ENCODE measurements at regions not wholly inside any gene's neighbourhood (a gene's known extent, or its start where the extent isn't known, plus 50 kb on each side); places are given as distances from the start of the nearest gene placed in this dataset.

GRCh38 chr3:181383201-181383600 lies 328.5 kb upstream of the SOX2 start:
- no peak overlapping the region for H3K27ac ChIP-seq
- H3K4me2 ChIP-seq (ENCODE audit: low read length): no peak overlapping the region
- no peaks in the 10 kb centered on the region for H3K9me3 ChIP-seq (ENCODE audit: control insufficient read depth, low read length)
- H3K36me3 ChIP-seq (ENCODE audit: control insufficient read depth, insufficient read depth, low read length): no peaks in the 10 kb centered on the region
- H2AFZ ChIP-seq: no peak overlapping the region
- no peaks in the 10 kb centered on the region for H3K27me3 ChIP-seq (ENCODE audit: control insufficient read depth, insufficient read depth, low read length)
- no peaks in the 10 kb centered on the region for H3K4me1 ChIP-seq
- TF ChIP-seq CTCF (IDR thresholded peaks at IDR 0.05): no peak
- no peak overlapping the region for H3K9ac ChIP-seq
- no peaks in the 10 kb centered on the region for H3K79me2 ChIP-seq
- H3K4me3 ChIP-seq (ENCODE audit: low read depth, low read length): no peak overlapping the region

- no peak overlapping the region for H3K9ac ChIP-seq
- H3K79me2 ChIP-seq: no peaks in the 10 kb centered on the region
- H3K27ac ChIP-seq: no peak overlapping the region
- no peaks in the 10 kb centered on the region for H3K9me3 ChIP-seq (ENCODE audit: control insufficient read depth, low read length)
- no peaks in the 10 kb centered on the region for H3K36me3 ChIP-seq (ENCODE audit: control insufficient read depth, insufficient read depth, low read length)
- no peaks in the 10 kb centered on the region for H3K4me1 ChIP-seq
- H2AFZ ChIP-seq: no peak overlapping the region
- no peak for TF ChIP-seq CTCF (IDR thresholded peaks at IDR 0.05)
- no peak overlapping the region for H3K4me3 ChIP-seq (ENCODE audit: low read depth, low read length)
- no peaks in the 10 kb centered on the region for H3K27me3 ChIP-seq (ENCODE audit: control insufficient read depth, insufficient read depth, low read length)
- H3K4me2 ChIP-seq (ENCODE audit: low read length): no peak overlapping the region
Measured at GRCh38 chr3:181382656-181383055, 329.1 kb upstream of the SOX2 start.

GRCh38 chr3:181379278-181379677 lies 332.4 kb upstream of the SOX2 start:
- Histone ChIP-seq H3K4me3 (ENCODE audit: low read depth, low read length) (no peak overlapping the region), H3K9me3 (ENCODE audit: control insufficient read depth, low read length) (no peaks in the 10 kb centered on the region), H3K36me3 (ENCODE audit: control insufficient read depth, insufficient read depth, low read length) (no peaks in the 10 kb centered on the region), H2AFZ (no peak overlapping the region), H3K27me3 (ENCODE audit: control insufficient read depth, insufficient read depth, low read length) (no peaks in the 10 kb centered on the region), H3K79me2 (no peaks in the 10 kb centered on the region), H3K27ac (no peak overlapping the region), H3K4me2 (ENCODE audit: low read length) (no peak overlapping the region), H3K4me1 (no peaks in the 10 kb centered on the region), H3K9ac (no peak overlapping the region)
- no peak for TF ChIP-seq CTCF (IDR thresholded peaks at IDR 0.05)

- Histone ChIP-seq H3K27me3 (ENCODE audit: control insufficient read depth, insufficient read depth, low read length) (no peaks in the 10 kb centered on the region), H3K79me2 (no peaks in the 10 kb centered on the region), H2AFZ (no peak overlapping the region), H3K27ac (no peak overlapping the region), H3K9me3 (ENCODE audit: control insufficient read depth, low read length) (no peaks in the 10 kb centered on the region), H3K36me3 (ENCODE audit: control insufficient read depth, insufficient read depth, low read length) (no peaks in the 10 kb centered on the region), H3K4me2 (ENCODE audit: low read length) (no peak overlapping the region), H3K4me1 (no peaks in the 10 kb centered on the region), H3K4me3 (ENCODE audit: low read depth, low read length) (no peak overlapping the region), H3K9ac (no peak overlapping the region)
- TF ChIP-seq CTCF (IDR thresholded peaks at IDR 0.05): no peak
Measured at GRCh38 chr3:181369637-181370036, 342.1 kb upstream of the SOX2 start.

- H3K4me1 ChIP-seq: no peaks in the 10 kb centered on the region
- H3K27me3 ChIP-seq (ENCODE audit: control insufficient read depth, insufficient read depth, low read length): no peaks in the 10 kb centered on the region
- H3K4me3 ChIP-seq (ENCODE audit: low read depth, low read length): no peak overlapping the region
- no peak overlapping the region for H3K27ac ChIP-seq
- no peak overlapping the region for H3K9ac ChIP-seq
- H3K9me3 ChIP-seq (ENCODE audit: control insufficient read depth, low read length): no peaks in the 10 kb centered on the region
- H2AFZ ChIP-seq: no peak overlapping the region
- no peak overlapping the region for H3K4me2 ChIP-seq (ENCODE audit: low read length)
- no peak for TF ChIP-seq CTCF (IDR thresholded peaks at IDR 0.05)
- H3K36me3 ChIP-seq (ENCODE audit: control insufficient read depth, insufficient read depth, low read length): no peaks in the 10 kb centered on the region
- H3K79me2 ChIP-seq: no peaks in the 10 kb centered on the region
Measured at GRCh38 chr3:181363231-181363630, 348.5 kb upstream of the SOX2 start.
